ENCODE measurements at regions not wholly inside any gene's neighbourhood (a gene's known extent, or its start where the extent isn't known, plus 50 kb on each side); places are given as distances from the start of the nearest gene placed in this dataset.

- Histone ChIP-seq H3K9me1 (ENCODE audit: control insufficient read depth, extremely low read depth, insufficient read depth, low read length) (no peaks in the 10 kb centered on the region), H2AFZ (ENCODE audit: control insufficient read depth, low read length) (no peak overlapping the region), H3K79me2 (ENCODE audit: control insufficient read depth, insufficient read depth, low read length) (no peaks in the 10 kb centered on the region), H3K9ac (ENCODE audit: control insufficient read depth, extremely low read depth, insufficient read depth, low read length) (no peak overlapping the region), H3K9me3 (ENCODE audit: control insufficient read depth, low read depth, low read length) (no peaks in the 10 kb centered on the region), H3K4me2 (ENCODE audit: control insufficient read depth, extremely low read depth, insufficient read depth, low read depth, low read length) (no peak overlapping the region), H3K27me3 (ENCODE audit: control insufficient read depth, extremely low read depth, insufficient read depth, low read length) (no peaks in the 10 kb centered on the region), H3K4me1 (ENCODE audit: control insufficient read depth, extremely low read depth, insufficient read depth, low read length) (no peaks in the 10 kb centered on the region), H3K27ac (ENCODE audit: control insufficient read depth, insufficient read depth, low read length) (no peak overlapping the region), H4K20me1 (ENCODE audit: control insufficient read depth, extremely low read depth, insufficient read depth, low read length) (no peaks in the 10 kb centered on the region), H3K36me3 (ENCODE audit: control insufficient read depth in 2 of 2, extremely low read depth in 1 of 2, insufficient read depth in 2 of 2, low read length in 2 of 2) (no peaks in the 10 kb centered on the region), H3K4me3 (ENCODE audit: control insufficient read depth in 2 of 3, extremely low read depth in 1 of 3, insufficient read depth in 2 of 3, low read depth in 1 of 3, low read length in 3 of 3) (no peak overlapping the region)
- TF ChIP-seq CTCF (optimal IDR thresholded peaks at IDR 0.05 in 1 of 3, IDR thresholded peaks at IDR 0.05 in 1 of 3, conservative IDR thresholded peaks at IDR 0.05 in 1 of 3; ENCODE audit: extremely low read depth in 1 of 3, insufficient read depth in 2 of 3, low read length in 3 of 3) = no peak
- no peak for TF ChIP-seq EZH2 (IDR thresholded peaks at IDR 0.05; ENCODE audit: low read length)
- FAIRE-seq (no peak), DNase-seq (ENCODE audit: low read depth, low spot score) (no peak)
- dilution Hi-C loops (cut with MboI; ENCODE audit: extremely low pct_ligation_motif_present, low sequenced_read_pairs) = no loop called here
Observed at GRCh38 chr10:83037653-83038052, 1101.7 kb upstream of the GHITM start.

- Histone ChIP-seq H3K4me2 (ENCODE audit: control insufficient read depth, extremely low read depth, insufficient read depth, low read depth, low read length) (no peak overlapping the region), H2AFZ (ENCODE audit: control insufficient read depth, low read length) (no peak overlapping the region), H3K4me1 (ENCODE audit: control insufficient read depth, extremely low read depth, insufficient read depth, low read length) (no peaks in the 10 kb centered on the region), H3K4me3 (ENCODE audit: control insufficient read depth in 2 of 3, extremely low read depth in 1 of 3, insufficient read depth in 2 of 3, low read depth in 1 of 3, low read length in 3 of 3) (no peak overlapping the region), H3K9ac (ENCODE audit: control insufficient read depth, extremely low read depth, insufficient read depth, low read length) (no peak overlapping the region), H4K20me1 (ENCODE audit: control insufficient read depth, extremely low read depth, insufficient read depth, low read length) (no peaks in the 10 kb centered on the region), H3K9me3 (ENCODE audit: control insufficient read depth, low read depth, low read length) (no peaks in the 10 kb centered on the region), H3K79me2 (ENCODE audit: control insufficient read depth, insufficient read depth, low read length) (no peaks in the 10 kb centered on the region), H3K27me3 (ENCODE audit: control insufficient read depth, extremely low read depth, insufficient read depth, low read length) (no peaks in the 10 kb centered on the region), H3K27ac (ENCODE audit: control insufficient read depth, insufficient read depth, low read length) (no peak overlapping the region), H3K9me1 (ENCODE audit: control insufficient read depth, extremely low read depth, insufficient read depth, low read length) (no peaks in the 10 kb centered on the region), H3K36me3 (ENCODE audit: control insufficient read depth in 2 of 2, extremely low read depth in 1 of 2, insufficient read depth in 2 of 2, low read length in 2 of 2) (no peaks in the 10 kb centered on the region)
- FAIRE-seq = no peak
- dilution Hi-C loops (cut with MboI; ENCODE audit: extremely low pct_ligation_motif_present, low sequenced_read_pairs) = no loop called here
- TF ChIP-seq EZH2 (IDR thresholded peaks at IDR 0.05; ENCODE audit: low read length) (no peak), CTCF (optimal IDR thresholded peaks at IDR 0.05 in 1 of 3, IDR thresholded peaks at IDR 0.05 in 1 of 3, conservative IDR thresholded peaks at IDR 0.05 in 1 of 3; ENCODE audit: extremely low read depth in 1 of 3, insufficient read depth in 2 of 3, low read length in 3 of 3) (no peak)
- no peak for DNase-seq (ENCODE audit: low read depth, low spot score)
Observed at GRCh38 chr10:83038631-83039030, 1100.7 kb upstream of the GHITM start.

Data from keratinocyte (primary cell).